ENCODE measurements at regions not wholly inside any gene's neighbourhood (a gene's known extent, or its start where the extent isn't known, plus 50 kb on each side); places are given as distances from the start of the nearest gene placed in this dataset.

DNA sequence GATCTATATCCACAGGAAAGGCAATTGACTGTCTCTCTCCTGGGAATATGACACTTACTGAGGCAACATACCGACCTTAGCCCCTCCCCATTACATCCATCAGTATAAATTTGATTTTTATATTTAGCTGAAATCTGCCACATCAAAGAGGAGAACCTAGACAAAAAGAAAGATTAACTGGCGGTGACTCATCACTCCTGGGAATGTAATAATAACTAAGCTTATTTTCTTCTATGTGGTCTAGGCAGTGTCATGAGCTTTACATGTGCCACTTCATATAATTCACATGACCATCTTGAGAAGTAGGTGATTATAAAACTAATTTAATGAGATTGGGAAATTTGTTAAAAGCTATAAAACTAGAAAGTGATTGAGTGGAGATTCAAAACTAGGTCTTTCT, 520.0 kb upstream of the HS3ST5 start:
- Histone ChIP-seq H4K20me1 (replicated peaks in 1 of 2; ENCODE audit: control insufficient read depth in 1 of 2, insufficient read depth in 2 of 2, low read length in 2 of 2) (no peaks in the 10 kb centered on the region), H3K9ac (replicated peaks in 1 of 4; ENCODE audit: extremely low read depth in 1 of 4, low read depth in 3 of 4, low read length in 3 of 4) (no peak overlapping the region), H2BK12ac (ENCODE audit: low read depth, low read length) (no peak overlapping the region), H2BK120ac (replicated peaks; ENCODE audit: low read depth, low read length) (no peak overlapping the region), H3K14ac (ENCODE audit: insufficient read length) (no peak overlapping the region), H3K4ac (replicated peaks; ENCODE audit: insufficient read length, low read depth, low read length) (no peak overlapping the region), H2BK15ac (ENCODE audit: low read length) (no peak overlapping the region), H3K18ac (ENCODE audit: extremely low read depth, low read length) (no peak overlapping the region), H3K79me1 (ENCODE audit: low read depth, low read length) (no peaks in the 10 kb centered on the region), H2AK5ac (ENCODE audit: low read depth, low read length) (no peak overlapping the region), H4K5ac (ENCODE audit: insufficient read length, low read depth, low read length) (no peak overlapping the region), H3K4me3 (ENCODE audit: extremely low read depth in 1 of 4, insufficient read depth in 2 of 4, low read depth in 3 of 4, low read length in 4 of 4) (no peak overlapping the region), H3K23ac (ENCODE audit: insufficient read length) (no peak overlapping the region), H4K91ac (replicated peaks; ENCODE audit: insufficient read length, low read length) (no peak overlapping the region), H2AFZ (ENCODE audit: low read length) (no peak overlapping the region), H3K79me2 (ENCODE audit: control insufficient read depth in 1 of 2, insufficient read depth in 2 of 2, low read length in 2 of 2) (no peaks in the 10 kb centered on the region), H3K27me3 (replicated peaks in 1 of 4; ENCODE audit: control insufficient read depth in 3 of 4, extremely low read depth in 1 of 4, insufficient read depth in 3 of 4, low read length in 3 of 4) (no peaks in the 10 kb centered on the region), H3K36me3 (ENCODE audit: control insufficient read depth in 2 of 4, insufficient read depth in 4 of 4, low read length in 3 of 4) (no peaks in the 10 kb centered on the region), H3K4me2 (ENCODE audit: insufficient read depth in 1 of 2, low read depth in 2 of 2, low read length in 2 of 2) (no peak overlapping the region), H2BK20ac (ENCODE audit: low read length) (no peak overlapping the region), H3K9me3 (ENCODE audit: insufficient read depth in 2 of 2, low read depth in 1 of 2, low read length in 1 of 2) (peaks cover 4 to 6% of the 10 kb centered on the region in 2 experiments; a peak in 2 of 4 replicates), H3K56ac (replicated peaks; ENCODE audit: insufficient read length, low read depth, low read length) (no peak overlapping the region), H2BK5ac (ENCODE audit: low read depth, low read length) (no peak overlapping the region), H3K4me1 (replicated peaks in 1 of 4; ENCODE audit: control insufficient read depth in 3 of 4, insufficient read depth in 4 of 4, low read length in 3 of 4) (no peaks in the 10 kb centered on the region), H4K8ac (ENCODE audit: extremely low read depth, insufficient read depth, low read length) (no peak overlapping the region), H3K23me2 (ENCODE audit: low read depth, low read length) (no peaks in the 10 kb centered on the region; the same call in 1 of the 2 replicates), H3K27ac (ENCODE audit: low read depth, low read length) (no peak overlapping the region)
- no peak for FAIRE-seq
- no peak for DNase-seq (ENCODE audit: low read depth in 1 of 2, low spot score in 2 of 2)
- POLR2A ChIA-PET (ENCODE audit: partially characterized antibody) = no interaction called here
- CTCF ChIA-PET (ENCODE audit: partially characterized antibody) = no interaction called here
- 89% methylated on average over 2 of the region's 2 CpGs; no CpG with 5 or more reads in 1 of the 2 experiments for WGBS, 2 experiments (ENCODE audit: extremely low coverage in 1 of 2, insufficient coverage in 1 of 2, insufficient read length in 1 of 2, insufficient replicate concordance in 2 of 2, low coverage in 1 of 2, low lambda C conversion rate in 2 of 2, missing lambda C conversion rate in 1 of 2)
- TF ChIP-seq CEBPB (IDR thresholded peaks at IDR 0.05; ENCODE audit: low read depth, low read length) (no peak), TAF7 (optimal IDR thresholded peaks at IDR 0.05; ENCODE audit: borderline replicate concordance, low read depth, low read length) (no peak)
